ENCODE measurements at regions not wholly inside any gene's neighbourhood (a gene's known extent, or its start where the extent isn't known, plus 50 kb on each side); places are given as distances from the start of the nearest gene placed in this dataset.

DNA sequence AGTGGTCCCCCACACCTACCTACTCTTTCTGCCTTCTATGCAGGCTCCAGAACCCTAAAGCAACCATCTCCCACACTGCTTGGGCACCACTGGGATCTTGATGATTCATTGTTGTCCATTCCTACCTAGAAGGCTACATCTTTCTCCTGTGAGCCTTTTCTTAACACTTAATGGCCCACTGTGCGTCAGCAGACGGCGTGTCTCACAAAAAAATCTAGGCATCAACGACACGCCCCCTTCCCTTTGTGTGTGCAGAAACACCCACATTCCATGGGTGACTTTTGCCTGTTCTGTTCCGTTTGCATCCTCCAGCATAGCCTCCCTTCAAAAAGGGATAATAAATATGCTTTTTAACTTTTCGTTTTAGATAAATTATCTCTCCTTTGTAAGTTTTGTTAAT, 99.7 kb upstream of the CYRIA start (continued):
- TF ChIP-seq ZBTB11 (tag by site-specific recombination; conservative IDR thresholded peaks at IDR 0.05; ENCODE audit: low read depth): no peak
- TF ChIP-seq ZNF600 (tag by site-specific recombination; IDR thresholded peaks at IDR 0.05): no peak
- TF ChIP-seq ZNF146 (tag by site-specific recombination; IDR thresholded peaks at IDR 0.05): no peak
- no peak for TF ChIP-seq YY2 (tag by site-specific recombination; IDR thresholded peaks at IDR 0.05)
- TF ChIP-seq ZNF623 (tag by site-specific recombination; IDR thresholded peaks at IDR 0.05): no peak
- TF ChIP-seq, protein P1, sequence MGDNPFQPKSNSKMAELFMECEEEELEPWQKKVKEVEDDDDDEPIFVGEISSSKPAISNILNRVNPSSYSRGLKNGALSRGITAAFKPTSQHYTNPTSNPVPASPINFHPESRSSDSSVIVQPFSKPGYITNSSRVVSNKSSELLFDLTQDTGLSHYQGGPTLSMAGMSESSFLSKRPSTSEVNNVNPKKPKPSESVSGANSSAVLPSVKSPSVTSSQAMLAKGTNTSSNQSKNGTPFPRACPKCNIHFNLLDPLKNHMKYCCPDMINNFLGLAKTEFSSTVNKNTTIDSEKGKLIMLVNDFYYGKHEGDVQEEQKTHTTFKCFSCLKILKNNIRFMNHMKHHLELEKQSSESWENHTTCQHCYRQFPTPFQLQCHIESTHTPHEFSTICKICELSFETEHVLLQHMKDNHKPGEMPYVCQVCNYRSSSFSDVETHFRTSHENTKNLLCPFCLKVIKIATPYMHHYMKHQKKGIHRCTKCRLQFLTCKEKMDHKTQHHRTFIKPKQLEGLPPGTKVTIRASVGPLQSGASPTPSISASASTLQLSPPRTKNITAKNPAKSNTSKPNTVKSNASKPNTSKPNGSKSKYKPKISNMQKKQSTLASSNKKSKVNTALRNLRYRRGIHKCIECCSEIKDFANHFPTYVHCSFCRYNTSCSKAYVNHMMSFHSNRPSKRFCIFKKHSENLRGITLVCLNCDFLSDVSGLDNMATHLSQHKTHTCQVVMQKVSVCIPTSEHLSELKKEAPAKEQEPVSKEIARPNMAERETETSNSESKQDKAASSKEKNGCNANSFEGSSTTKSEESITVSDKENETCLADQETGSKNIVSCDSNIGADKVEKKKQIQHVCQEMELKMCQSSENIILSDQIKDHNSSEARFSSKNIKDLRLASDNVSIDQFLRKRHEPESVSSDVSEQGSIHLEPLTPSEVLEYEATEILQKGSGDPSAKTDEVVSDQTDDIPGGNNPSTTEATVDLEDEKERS (tag by site-specific recombination; IDR thresholded peaks at IDR 0.05): no peak

DNA sequence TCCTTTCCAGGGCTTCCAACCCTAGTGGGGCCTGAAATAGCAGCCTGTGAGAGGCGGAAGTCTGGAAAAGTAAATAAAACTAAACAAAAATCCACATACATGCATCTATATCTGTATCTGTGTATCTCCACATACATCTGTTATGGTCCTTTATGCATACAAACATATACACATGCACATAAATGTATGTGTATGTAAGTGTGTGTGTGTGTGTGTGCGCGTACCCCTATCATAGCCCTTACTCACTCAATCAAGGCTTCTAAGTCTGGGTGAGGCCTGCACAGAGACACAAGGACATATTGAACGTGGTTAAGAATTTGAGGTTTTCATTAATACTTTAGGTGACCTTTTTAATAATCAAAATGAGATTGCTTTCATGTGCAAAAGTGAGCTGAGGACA, 98.9 kb upstream of the CYRIA start:
- H3K27ac ChIP-seq (ENCODE audit: extremely low read depth, low read depth, low read length): no peak overlapping the region
- no peaks in the 10 kb centered on the region for H3K36me3 ChIP-seq (ENCODE audit: control insufficient read depth in 2 of 2, insufficient read depth in 1 of 2, low read length in 2 of 2)
- H3K4me1 ChIP-seq (ENCODE audit: control insufficient read depth, insufficient read depth, low read length): no peaks in the 10 kb centered on the region
- ChIA-PET CTCF (interaction anchor here (0.6 kb wide), 1 partner anchor 1179 kb away, joined by 3 read pairs; no protein-coding TSS in a partner anchor), POLR2A (no interaction called here)
- no peaks in the 10 kb centered on the region for H3K9me3 ChIP-seq (ENCODE audit: control insufficient read depth, insufficient read depth, low read depth, low read length)
- H3K4me3 ChIP-seq (ENCODE audit: low read depth, low read length): no peak overlapping the region
- no peak for TF ChIP-seq ZNF214 (tag by site-specific recombination; IDR thresholded peaks at IDR 0.05; ENCODE audit: borderline replicate concordance)
- TF ChIP-seq ZNF366 (tag by site-specific recombination; conservative IDR thresholded peaks at IDR 0.05): no peak
- TF ChIP-seq ZNF707 (tag by site-specific recombination; IDR thresholded peaks at IDR 0.05): no peak
- TF ChIP-seq, protein P2, sequence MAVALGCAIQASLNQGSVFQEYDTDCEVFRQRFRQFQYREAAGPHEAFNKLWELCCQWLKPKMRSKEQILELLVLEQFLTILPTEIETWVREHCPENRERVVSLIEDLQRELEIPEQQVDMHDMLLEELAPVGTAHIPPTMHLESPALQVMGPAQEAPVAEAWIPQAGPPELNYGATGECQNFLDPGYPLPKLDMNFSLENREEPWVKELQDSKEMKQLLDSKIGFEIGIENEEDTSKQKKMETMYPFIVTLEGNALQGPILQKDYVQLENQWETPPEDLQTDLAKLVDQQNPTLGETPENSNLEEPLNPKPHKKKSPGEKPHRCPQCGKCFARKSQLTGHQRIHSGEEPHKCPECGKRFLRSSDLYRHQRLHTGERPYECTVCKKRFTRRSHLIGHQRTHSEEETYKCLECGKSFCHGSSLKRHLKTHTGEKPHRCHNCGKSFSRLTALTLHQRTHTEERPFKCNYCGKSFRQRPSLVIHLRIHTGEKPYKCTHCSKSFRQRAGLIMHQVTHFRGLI (tag by site-specific recombination; IDR thresholded peaks at IDR 0.05): no peak
- TF ChIP-seq, protein P3, sequence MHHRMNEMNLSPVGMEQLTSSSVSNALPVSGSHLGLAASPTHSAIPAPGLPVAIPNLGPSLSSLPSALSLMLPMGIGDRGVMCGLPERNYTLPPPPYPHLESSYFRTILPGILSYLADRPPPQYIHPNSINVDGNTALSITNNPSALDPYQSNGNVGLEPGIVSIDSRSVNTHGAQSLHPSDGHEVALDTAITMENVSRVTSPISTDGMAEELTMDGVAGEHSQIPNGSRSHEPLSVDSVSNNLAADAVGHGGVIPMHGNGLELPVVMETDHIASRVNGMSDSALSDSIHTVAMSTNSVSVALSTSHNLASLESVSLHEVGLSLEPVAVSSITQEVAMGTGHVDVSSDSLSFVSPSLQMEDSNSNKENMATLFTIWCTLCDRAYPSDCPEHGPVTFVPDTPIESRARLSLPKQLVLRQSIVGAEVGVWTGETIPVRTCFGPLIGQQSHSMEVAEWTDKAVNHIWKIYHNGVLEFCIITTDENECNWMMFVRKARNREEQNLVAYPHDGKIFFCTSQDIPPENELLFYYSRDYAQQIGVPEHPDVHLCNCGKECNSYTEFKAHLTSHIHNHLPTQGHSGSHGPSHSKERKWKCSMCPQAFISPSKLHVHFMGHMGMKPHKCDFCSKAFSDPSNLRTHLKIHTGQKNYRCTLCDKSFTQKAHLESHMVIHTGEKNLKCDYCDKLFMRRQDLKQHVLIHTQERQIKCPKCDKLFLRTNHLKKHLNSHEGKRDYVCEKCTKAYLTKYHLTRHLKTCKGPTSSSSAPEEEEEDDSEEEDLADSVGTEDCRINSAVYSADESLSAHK (tag by site-specific recombination; IDR thresholded peaks at IDR 0.05): no peak
- TF ChIP-seq, protein P4, sequence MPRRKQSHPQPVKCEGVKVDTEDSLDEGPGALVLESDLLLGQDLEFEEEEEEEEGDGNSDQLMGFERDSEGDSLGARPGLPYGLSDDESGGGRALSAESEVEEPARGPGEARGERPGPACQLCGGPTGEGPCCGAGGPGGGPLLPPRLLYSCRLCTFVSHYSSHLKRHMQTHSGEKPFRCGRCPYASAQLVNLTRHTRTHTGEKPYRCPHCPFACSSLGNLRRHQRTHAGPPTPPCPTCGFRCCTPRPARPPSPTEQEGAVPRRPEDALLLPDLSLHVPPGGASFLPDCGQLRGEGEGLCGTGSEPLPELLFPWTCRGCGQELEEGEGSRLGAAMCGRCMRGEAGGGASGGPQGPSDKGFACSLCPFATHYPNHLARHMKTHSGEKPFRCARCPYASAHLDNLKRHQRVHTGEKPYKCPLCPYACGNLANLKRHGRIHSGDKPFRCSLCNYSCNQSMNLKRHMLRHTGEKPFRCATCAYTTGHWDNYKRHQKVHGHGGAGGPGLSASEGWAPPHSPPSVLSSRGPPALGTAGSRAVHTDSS (tag by site-specific recombination; IDR thresholded peaks at IDR 0.05): no peak
- no peak for TF ChIP-seq ZNF174 (tag by site-specific recombination; IDR thresholded peaks at IDR 0.05)
- TF ChIP-seq SP7 (tag by site-specific recombination; IDR thresholded peaks at IDR 0.05): no peak
- TF ChIP-seq ZNF426 (tag by site-specific recombination; IDR thresholded peaks at IDR 0.05): no peak
- TF ChIP-seq ZNF221 (tag by site-specific recombination; IDR thresholded peaks at IDR 0.05; ENCODE audit: borderline replicate concordance): no peak
- TF ChIP-seq, protein P5, sequence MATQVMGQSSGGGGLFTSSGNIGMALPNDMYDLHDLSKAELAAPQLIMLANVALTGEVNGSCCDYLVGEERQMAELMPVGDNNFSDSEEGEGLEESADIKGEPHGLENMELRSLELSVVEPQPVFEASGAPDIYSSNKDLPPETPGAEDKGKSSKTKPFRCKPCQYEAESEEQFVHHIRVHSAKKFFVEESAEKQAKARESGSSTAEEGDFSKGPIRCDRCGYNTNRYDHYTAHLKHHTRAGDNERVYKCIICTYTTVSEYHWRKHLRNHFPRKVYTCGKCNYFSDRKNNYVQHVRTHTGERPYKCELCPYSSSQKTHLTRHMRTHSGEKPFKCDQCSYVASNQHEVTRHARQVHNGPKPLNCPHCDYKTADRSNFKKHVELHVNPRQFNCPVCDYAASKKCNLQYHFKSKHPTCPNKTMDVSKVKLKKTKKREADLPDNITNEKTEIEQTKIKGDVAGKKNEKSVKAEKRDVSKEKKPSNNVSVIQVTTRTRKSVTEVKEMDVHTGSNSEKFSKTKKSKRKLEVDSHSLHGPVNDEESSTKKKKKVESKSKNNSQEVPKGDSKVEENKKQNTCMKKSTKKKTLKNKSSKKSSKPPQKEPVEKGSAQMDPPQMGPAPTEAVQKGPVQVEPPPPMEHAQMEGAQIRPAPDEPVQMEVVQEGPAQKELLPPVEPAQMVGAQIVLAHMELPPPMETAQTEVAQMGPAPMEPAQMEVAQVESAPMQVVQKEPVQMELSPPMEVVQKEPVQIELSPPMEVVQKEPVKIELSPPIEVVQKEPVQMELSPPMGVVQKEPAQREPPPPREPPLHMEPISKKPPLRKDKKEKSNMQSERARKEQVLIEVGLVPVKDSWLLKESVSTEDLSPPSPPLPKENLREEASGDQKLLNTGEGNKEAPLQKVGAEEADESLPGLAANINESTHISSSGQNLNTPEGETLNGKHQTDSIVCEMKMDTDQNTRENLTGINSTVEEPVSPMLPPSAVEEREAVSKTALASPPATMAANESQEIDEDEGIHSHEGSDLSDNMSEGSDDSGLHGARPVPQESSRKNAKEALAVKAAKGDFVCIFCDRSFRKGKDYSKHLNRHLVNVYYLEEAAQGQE (tag by site-specific recombination; IDR thresholded peaks at IDR 0.05): no peak
- TF ChIP-seq ZNF777 (tag by site-specific recombination; IDR thresholded peaks at IDR 0.05; ENCODE audit: borderline replicate concordance): no peak
- no peak for TF ChIP-seq BCL11B (tag by site-specific recombination; IDR thresholded peaks at IDR 0.05; ENCODE audit: low read depth)
- TF ChIP-seq ZNF654 (tag by site-specific recombination; IDR thresholded peaks at IDR 0.05; ENCODE audit: low read depth): no peak
- no peak for TF ChIP-seq ZNF785 (tag by site-specific recombination; IDR thresholded peaks at IDR 0.05)
